ENCODE measurements at regions not wholly inside any gene's neighbourhood (a gene's known extent, or its start where the extent isn't known, plus 50 kb on each side); places are given as distances from the start of the nearest gene placed in this dataset.

- TF ChIP-seq POLR2AphosphoS5 (IDR thresholded peaks at IDR 0.05) (no peak), CTCF (IDR thresholded peaks at IDR 0.05) (no peak), POLR2A (IDR thresholded peaks at IDR 0.05) (no peak), EP300 (IDR thresholded peaks at IDR 0.05) (no peak)
These were observed 65.5 kb upstream of the NR2F2 start for GRCh38 chr15:96264801-96265515.

Measured in suprapubic skin (tissue), 4 donors.